Nephron (organoid): ENCODE measurements at regions not wholly inside any gene's neighbourhood (a gene's known extent, or its start where the extent isn't known, plus 50 kb on each side); places are given as distances from the start of the nearest gene placed in this dataset.

Experiments used
- H3K27ac Mint-ChIP-seq, 3 experiments: 2 replicates each; pipeline ENCODE4 v1.8.0; 2020; ENCODE audit warnings: mixed read lengths in 3 of 3, mild to moderate bottlenecking in 2 of 3, moderate library complexity in 1 of 3
- H3K27me3 Mint-ChIP-seq: 2 replicates; pipeline ENCODE4 v1.8.0; 2021; ENCODE audit warnings: low read depth, mild to moderate bottlenecking, moderate library complexity, mixed read lengths
- H3K36me3 Mint-ChIP-seq: 2 replicates; pipeline ENCODE4 v1.8.0; 2020; ENCODE audit warnings: low read depth, mixed read lengths
- H3K4me1 Mint-ChIP-seq: 2 replicates; pipeline ENCODE4 v1.8.0; 2020; ENCODE audit warnings: mixed read lengths
- H3K4me3 Mint-ChIP-seq, 3 experiments: 2 replicates each; pipeline ENCODE4 v1.8.0; 2020; ENCODE audit warnings: mild to moderate bottlenecking in 3 of 3, mixed read lengths in 3 of 3, moderate library complexity in 2 of 3
- H3K9me3 Mint-ChIP-seq: 2 replicates; pipeline ENCODE4 v1.8.0; 2020; ENCODE audit warnings: mixed read lengths
- TF ChIP-seq, protein P1 (sequence below), 3 experiments: fragments of 200-600 bp; sonication (generic); IDR thresholded peaks; one replicate each; pipeline ENCODE4 v1.5.0; 2021; ENCODE audit warnings: antibody characterized with exemption in 3 of 3; ENCODE audit not compliant: unreplicated experiment in 3 of 3

DNA sequence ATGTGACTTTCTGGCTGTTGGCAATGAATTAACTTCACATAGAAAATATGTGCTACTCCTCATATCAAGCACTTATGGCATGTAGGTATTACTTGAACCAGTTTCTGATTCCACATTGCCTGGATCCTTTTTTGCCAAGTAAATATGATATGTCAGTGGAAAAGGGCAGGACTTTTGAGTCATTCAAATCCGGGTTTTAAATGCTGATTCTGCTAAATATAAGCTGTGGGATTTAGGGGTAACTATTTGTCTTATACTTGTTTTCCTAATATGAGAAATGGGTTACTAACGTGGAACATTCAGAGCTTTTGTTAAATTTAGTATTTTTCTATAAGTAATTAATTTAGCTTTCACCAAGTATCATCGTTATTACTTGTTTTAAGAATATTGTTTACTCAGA lies 108.0 kb upstream of the HGF start:
- Mint-ChIP-seq H3K9me3 (no peaks in the 10 kb centered on the region), H3K27ac (no peak overlapping the region), H3K4me3 (no peak overlapping the region), H3K36me3 (no peaks in the 10 kb centered on the region), H3K4me1 (peaks cover 4% of the 10 kb centered on the region), H3K27me3 (no peaks in the 10 kb centered on the region)
- TF ChIP-seq, protein P1, sequence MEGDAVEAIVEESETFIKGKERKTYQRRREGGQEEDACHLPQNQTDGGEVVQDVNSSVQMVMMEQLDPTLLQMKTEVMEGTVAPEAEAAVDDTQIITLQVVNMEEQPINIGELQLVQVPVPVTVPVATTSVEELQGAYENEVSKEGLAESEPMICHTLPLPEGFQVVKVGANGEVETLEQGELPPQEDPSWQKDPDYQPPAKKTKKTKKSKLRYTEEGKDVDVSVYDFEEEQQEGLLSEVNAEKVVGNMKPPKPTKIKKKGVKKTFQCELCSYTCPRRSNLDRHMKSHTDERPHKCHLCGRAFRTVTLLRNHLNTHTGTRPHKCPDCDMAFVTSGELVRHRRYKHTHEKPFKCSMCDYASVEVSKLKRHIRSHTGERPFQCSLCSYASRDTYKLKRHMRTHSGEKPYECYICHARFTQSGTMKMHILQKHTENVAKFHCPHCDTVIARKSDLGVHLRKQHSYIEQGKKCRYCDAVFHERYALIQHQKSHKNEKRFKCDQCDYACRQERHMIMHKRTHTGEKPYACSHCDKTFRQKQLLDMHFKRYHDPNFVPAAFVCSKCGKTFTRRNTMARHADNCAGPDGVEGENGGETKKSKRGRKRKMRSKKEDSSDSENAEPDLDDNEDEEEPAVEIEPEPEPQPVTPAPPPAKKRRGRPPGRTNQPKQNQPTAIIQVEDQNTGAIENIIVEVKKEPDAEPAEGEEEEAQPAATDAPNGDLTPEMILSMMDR (IDR thresholded peaks at IDR 0.05; ENCODE audit: unreplicated experiment in 3 of 3), result no peak

DNA sequence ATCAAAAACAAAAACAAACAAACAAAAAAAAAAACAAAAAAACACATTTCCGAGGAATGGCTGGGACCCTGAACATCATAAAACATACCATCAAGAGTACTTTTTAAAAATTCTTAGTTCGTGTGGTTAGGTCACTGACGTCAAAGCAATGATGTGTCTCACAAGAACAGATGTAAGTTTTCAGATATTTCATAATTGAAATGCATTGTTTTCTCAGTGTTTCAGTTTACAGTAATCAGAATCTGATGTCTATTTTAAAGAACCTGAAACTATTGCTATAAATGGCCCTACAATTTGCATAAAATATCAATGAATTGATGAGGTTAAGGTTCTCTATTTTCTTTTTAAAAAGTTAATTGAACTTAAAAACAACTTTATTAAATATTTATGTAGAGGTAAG lies 103.7 kb upstream of the HGF start:
- no peaks in the 10 kb centered on the region for H3K9me3 Mint-ChIP-seq
- H3K36me3 Mint-ChIP-seq, result no peaks in the 10 kb centered on the region

DNA sequence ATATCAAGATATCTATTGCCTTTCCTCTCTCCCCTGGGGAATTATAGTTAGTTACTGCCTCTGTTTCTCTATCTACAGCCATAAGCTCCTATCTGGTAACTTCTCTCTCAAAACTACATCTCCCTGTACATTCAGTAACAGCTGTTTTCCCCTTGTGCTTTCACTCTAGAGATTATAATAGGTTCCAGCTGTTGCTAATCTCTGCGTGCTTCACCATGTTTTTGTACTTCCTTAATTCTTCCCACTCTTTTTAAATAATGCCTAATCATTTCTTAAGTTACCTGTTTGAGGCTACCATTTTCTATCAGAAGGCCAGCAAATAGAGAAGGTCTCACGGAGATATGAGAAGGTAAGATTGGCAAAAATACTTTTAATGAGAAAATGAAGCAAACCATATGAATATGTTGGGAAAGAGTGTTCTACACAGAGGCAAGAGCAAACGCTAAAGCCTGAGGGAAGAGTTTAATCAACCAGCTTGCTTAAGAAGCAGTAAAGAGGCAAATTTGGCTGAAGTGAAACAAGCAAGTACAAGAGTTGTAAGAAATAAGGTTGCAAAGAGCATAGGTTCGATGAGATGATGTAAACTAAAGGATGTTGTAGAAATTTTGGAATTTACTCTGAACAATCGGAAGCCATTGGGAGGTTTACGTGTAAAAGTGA lies 101.9 kb upstream of the HGF start:
- no peaks in the 10 kb centered on the region for H3K4me1 Mint-ChIP-seq
- TF ChIP-seq, protein P1 (IDR thresholded peaks at IDR 0.05; ENCODE audit: unreplicated experiment in 3 of 3), result no peak
- no peak overlapping the region for H3K4me3 Mint-ChIP-seq
- H3K9me3 Mint-ChIP-seq, result no peaks in the 10 kb centered on the region
- no peaks in the 10 kb centered on the region for H3K27me3 Mint-ChIP-seq
- H3K27ac Mint-ChIP-seq, result no peak overlapping the region
- H3K36me3 Mint-ChIP-seq, result no peaks in the 10 kb centered on the region

More for the DNA sequence above, 103.7 kb upstream of the HGF start:
- TF ChIP-seq, protein P1 (IDR thresholded peaks at IDR 0.05; ENCODE audit: unreplicated experiment in 3 of 3), result no peak
- no peak overlapping the region for H3K4me3 Mint-ChIP-seq
- no peaks in the 10 kb centered on the region for H3K27me3 Mint-ChIP-seq
- no peaks in the 10 kb centered on the region for H3K4me1 Mint-ChIP-seq
- H3K27ac Mint-ChIP-seq, result no peak overlapping the region

DNA sequence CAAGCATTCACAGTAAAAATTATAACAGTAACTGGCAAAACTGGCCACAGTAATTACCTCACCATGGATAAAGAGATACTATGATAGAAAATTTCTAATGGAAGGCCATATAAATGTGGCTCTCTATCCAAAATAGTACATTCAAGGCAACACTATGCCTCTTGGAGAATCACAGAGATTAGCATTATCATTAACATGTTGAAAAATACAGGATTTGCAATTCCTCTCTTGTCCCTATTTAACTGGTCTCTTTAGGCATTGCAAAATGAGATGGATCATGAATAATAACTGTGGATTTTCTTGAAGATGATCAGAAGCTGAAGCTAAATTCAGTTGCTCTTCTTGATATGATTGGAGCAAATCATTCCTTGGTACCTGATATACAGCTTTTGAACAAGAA lies 100.8 kb upstream of the HGF start:
- no peaks in the 10 kb centered on the region for H3K36me3 Mint-ChIP-seq
- no peak overlapping the region for H3K4me3 Mint-ChIP-seq
- no peaks in the 10 kb centered on the region for H3K27me3 Mint-ChIP-seq
- H3K9me3 Mint-ChIP-seq, result no peaks in the 10 kb centered on the region
- no peak overlapping the region for H3K27ac Mint-ChIP-seq
- H3K4me1 Mint-ChIP-seq, result no peaks in the 10 kb centered on the region
- TF ChIP-seq, protein P1 (IDR thresholded peaks at IDR 0.05; ENCODE audit: unreplicated experiment in 3 of 3), result no peak

DNA sequence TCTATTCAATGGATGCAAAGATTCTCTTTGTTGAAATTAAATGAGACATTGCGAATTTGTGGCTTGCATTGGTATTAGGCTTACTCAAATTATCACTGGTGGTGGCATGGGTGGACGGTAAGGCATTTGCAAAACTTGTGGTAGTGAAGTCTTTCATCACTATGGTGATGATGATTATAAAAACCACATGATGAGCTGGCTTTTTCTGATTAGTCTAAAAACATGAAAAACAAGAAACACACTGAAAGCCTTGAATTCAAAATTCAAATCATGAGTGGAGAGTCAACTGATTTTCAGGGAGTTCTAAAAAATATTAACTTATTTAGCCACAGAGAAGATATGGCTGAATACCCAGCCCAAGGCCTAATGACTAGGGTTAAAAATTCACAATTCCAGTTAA lies 99.8 kb upstream of the HGF start:
- peak overlapping the region; percentile 32 to 84 (median 65) for H3K27ac Mint-ChIP-seq
- TF ChIP-seq, protein P1 (IDR thresholded peaks at IDR 0.05; ENCODE audit: unreplicated experiment in 3 of 3), result no peak
- no peaks in the 10 kb centered on the region for H3K4me1 Mint-ChIP-seq
- no peaks in the 10 kb centered on the region for H3K36me3 Mint-ChIP-seq
- H3K9me3 Mint-ChIP-seq, result no peaks in the 10 kb centered on the region
- H3K27me3 Mint-ChIP-seq, result no peaks in the 10 kb centered on the region
- H3K4me3 Mint-ChIP-seq, result no peak overlapping the region

DNA sequence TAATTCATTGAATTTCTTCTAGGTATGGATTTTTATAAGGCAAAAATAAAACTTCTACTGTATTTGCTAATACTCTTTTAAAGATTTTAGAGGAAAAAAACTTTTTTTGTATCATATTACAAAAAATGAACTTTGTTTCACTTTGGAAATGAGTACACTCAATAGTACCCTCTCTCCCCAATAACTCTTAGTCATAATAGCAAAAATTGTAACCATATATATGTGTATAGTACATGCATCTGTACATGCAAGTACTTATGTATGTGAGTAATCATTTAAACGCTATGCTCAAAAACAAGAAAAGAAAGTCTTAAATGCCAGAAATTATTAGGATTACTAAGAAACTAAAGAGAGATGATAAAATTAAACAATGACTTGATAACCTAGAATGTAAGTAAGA lies 95.9 kb upstream of the HGF start:
- TF ChIP-seq, protein P1 (IDR thresholded peaks at IDR 0.05; ENCODE audit: unreplicated experiment in 3 of 3), result no peak
- H3K36me3 Mint-ChIP-seq, result no peaks in the 10 kb centered on the region
- no peak overlapping the region for H3K4me3 Mint-ChIP-seq
- no peaks in the 10 kb centered on the region for H3K4me1 Mint-ChIP-seq
- H3K27ac Mint-ChIP-seq, result no peak overlapping the region
- H3K27me3 Mint-ChIP-seq, result no peaks in the 10 kb centered on the region
- peaks cover 3% of the 10 kb centered on the region for H3K9me3 Mint-ChIP-seq
